GM19193 (cell line): ENCODE measurements at regions not wholly inside any gene's neighbourhood (a gene's known extent, or its start where the extent isn't known, plus 50 kb on each side); places are given as distances from the start of the nearest gene placed in this dataset.

Experiments
- POLR2A ChIP-seq: IDR thresholded peaks from 4 replicates; pipeline ENCODE4 v1.6.1; 2011; ENCODE audit not compliant: insufficient read depth, insufficient read length; ENCODE audit errors: extremely low read depth

GRCh38 chr12:125395583-125396215 lies 330.5 kb downstream of the AACS start:
- no peak for TF ChIP-seq POLR2A

GRCh38 chr12:125399489-125399888 lies 334.3 kb downstream of the AACS start:
- TF ChIP-seq POLR2A: no peak

DNA sequence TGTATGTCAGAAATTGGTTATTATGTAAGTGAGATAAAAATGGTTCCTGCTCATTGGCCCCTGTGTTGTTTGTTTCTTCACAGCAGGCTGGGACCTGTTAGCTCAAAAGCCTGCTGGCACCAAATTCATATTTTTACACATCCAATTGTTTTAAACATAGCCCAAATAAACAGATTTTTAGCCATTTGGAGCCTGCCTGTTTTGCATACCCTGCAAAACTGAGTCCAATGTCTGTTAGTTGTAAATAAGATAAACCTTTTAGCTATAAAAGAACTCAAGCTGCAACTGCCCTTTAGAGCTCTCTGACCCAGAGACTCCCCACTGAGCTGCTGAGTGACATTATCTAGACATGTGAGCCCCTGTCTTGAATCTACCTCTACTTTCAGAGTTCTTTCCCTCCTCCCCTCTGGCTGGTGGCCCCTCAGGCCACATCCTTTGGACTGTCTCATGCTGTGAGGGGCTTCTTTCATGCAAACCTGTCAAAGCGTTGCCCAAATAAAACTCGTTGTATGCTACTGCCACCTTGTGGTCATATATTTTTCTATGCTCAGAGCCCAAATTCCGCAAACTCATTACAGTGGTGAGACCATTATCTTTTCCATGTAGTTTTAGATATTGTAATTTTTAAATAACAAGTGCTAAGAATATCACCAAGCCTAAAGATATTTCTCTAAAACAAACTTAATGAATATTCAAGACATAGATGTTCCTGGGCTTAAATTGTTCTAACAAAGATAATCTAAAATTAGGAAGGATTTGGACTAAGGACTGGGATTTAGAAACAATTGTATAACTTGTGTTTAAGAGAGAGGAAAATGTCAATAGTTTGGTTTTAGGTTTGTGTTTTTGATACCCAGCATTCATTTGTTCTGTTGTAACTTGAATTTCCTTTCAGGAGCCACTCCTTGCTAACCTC lies 337.9 kb downstream of the AACS start:
- no peak for TF ChIP-seq POLR2A

- no peak for TF ChIP-seq POLR2A
Measured at GRCh38 chr12:125403843-125404242, 338.6 kb downstream of the AACS start.

- TF ChIP-seq POLR2A: no peak
Measured at GRCh38 chr12:125406131-125406530, 340.9 kb downstream of the AACS start.

- TF ChIP-seq POLR2A: no peak
Measured at GRCh38 chr12:125408718-125409117, 343.5 kb downstream of the AACS start.

DNA sequence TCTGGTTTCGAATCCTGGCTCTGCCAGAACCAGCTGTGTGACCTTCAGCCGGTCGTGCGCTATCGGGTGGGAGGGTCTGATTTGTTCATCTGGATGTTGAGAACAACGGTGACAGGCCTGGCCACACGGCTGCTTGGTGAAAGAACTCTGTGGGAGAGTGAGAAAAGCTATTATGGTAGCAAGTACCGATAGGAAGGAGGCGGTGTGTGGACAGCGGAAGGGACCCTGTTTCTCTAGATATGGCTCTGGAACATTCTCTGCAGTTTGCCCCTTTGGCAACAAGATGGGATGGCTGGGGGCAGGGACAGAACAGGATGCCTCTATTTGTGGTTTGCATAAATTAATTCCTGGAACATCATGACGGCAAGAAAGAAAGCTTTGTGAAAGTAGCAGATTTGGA lies 347.3 kb downstream of the AACS start:
- no peak for TF ChIP-seq POLR2A

DNA sequence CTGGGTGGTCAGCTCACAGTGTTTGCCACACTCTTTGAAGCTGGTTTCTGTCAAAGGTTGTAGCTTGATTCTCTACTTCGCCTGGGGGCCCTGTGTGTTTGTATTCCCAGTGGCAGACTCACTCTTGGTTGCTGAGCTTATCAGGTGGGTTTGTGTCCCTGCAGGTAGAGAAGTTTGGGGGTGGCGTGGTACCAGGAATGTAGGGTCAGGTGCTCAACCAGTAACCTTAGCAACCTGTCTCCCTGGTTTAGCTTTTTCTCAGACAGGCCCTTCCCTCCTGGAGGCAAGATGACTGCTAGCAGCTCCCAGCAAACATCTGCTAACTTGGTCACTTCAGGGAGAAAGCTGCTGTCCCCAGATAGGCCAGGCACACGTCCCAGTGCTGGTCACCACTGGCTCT lies 352.2 kb downstream of the AACS start:
- TF ChIP-seq POLR2A: no peak

DNA sequence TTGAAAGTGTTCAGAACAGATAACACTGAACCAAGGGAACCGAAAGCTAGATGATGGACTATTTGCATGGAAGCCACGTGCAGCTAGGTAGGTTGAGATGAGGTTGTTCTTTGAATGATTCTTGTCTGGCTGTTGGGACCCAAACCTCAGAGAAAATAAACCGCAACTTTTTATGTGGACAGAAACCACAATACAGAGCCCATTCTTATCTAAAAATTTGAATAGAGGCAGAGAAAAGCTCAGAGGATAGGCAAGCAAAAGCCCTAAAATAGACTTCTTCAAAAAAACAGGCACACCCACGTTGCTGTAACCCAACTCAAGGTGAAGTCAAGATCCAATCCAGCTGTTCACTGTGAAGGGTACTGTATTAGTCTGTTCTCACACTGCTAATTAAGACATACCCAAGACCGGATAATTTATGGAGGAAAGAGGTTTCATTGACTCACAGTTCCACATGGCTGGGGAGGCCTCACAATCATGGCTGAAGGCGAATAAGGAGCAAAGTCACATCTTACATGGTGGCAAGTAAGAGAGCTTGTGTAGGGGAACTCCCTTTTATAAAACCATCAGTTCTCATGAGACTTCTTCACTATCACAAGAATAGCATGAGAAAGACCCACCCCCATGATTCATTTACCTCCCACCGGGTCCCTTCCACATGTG lies 353.8 kb downstream of the AACS start:
- TF ChIP-seq POLR2A: no peak

- no peak for TF ChIP-seq POLR2A
Measured at GRCh38 chr12:125424909-125425308, 359.7 kb downstream of the AACS start.

DNA sequence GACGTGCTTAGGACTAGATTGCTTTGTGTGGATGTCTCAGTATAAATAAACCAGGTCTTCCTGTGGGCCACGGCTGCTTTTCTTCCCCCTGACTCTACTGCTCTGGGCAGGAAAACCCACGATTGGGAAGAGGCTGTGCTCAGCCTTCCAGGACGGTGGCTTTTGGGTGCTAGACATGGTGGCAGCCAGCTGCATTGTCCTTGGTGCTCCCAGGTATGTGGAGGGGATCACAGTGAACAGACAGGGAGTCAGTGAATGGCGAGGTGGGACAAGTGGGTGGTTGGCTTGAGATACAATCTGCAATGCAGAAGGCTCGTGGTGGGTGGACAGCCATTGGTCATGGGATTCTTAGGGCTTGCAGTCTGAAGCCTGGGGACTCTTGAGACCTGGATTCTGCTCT lies 366.3 kb downstream of the AACS start:
- no peak for TF ChIP-seq POLR2A

DNA sequence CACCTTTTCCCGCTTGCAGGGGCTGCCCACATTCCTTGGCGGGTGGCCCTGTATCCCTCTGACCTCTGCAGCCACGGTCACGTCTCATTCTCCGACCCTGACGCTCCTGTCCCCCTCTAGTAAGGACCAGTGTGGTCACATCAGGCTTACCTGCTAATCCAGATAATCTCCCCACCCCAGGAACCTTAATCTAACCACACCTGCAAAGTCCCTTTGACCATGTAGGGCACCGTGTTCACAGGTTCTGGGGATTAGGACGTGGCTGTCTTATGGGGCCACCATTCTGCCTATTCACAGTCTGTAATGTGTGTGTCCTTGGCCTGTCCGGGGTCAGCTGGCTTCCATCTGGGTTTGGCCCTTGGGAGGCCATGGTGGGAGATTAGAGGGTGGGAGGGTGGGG lies 368.9 kb downstream of the AACS start:
- no peak for TF ChIP-seq POLR2A

GRCh38 chr12:125434936-125435443 lies 369.8 kb downstream of the AACS start:
- no peak for TF ChIP-seq POLR2A

DNA sequence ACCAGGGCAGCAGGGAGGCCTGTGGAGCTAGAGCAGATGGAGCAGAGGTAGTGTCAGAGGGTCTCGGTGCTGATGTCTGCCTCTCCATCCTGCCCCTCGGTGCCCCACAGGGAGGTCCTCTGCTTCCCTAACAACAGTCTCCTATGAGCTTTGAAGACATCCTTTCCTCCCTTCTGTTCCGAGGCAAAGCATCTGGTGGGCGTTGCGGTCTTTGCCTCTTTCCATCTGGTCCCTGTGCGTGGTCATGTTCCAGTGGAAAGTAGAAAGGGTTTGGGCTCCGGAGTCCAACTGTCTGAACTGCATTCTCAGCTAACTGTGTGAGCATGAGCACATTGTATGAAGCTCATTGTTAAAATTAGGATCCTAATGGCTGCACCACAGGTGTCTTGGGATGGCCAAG lies 370.6 kb downstream of the AACS start:
- no peak for TF ChIP-seq POLR2A

GRCh38 chr12:125436686-125437085 lies 371.5 kb downstream of the AACS start:
- TF ChIP-seq POLR2A: no peak

DNA sequence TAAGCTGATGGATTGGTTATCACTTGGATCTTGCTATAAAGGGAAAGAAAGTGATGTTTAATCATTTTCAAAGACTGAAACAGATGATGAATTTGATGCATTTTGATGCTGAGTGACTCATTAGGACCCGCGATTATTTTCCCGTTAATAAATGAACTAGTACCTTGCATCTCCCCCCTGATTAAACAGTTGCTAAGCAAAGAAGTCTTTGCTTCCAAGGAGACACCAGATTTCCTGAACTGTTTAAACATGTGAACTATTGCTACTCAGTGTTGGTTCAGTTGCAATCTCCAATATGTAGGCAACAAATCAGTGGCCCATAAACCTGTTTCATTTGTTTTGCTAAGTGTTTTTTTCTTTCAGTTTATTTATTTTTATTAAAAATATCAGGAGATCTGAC lies 375.2 kb downstream of the AACS start:
- TF ChIP-seq POLR2A: no peak

GRCh38 chr12:125443341-125443740 lies 378.1 kb downstream of the AACS start:
- TF ChIP-seq POLR2A: no peak

- no peak for TF ChIP-seq POLR2A
Measured at GRCh38 chr12:125451408-125451807, 386.2 kb downstream of the AACS start.
